Activated CD8-positive, alpha-beta memory T cell treated with anti-CD3 and anti-CD28 coated beads, Interleukin-2, amount 50 U/mL, for 4 hours (primary cell): ENCODE measurements at regions not wholly inside any gene's neighbourhood (a gene's known extent, or its start where the extent isn't known, plus 50 kb on each side); places are given as distances from the start of the nearest gene placed in this dataset.

Source experiments
- DNase-seq: peaks from one replicate; pipeline ENCODE4 v3.0.0-alpha.2; 2020

- no peak for DNase-seq
These were observed 288.7 kb downstream of the RNF144B start for GRCh38 chr6:18675881-18676280.

- no peak for DNase-seq
These were observed 289.4 kb downstream of the RNF144B start for GRCh38 chr6:18676548-18676947.

GRCh38 chr6:18680842-18681241 is 293.7 kb downstream of the RNF144B start:
- no peak for DNase-seq

- DNase-seq, result no peak
These were observed 294.8 kb downstream of the RNF144B start for GRCh38 chr6:18681832-18682503.

GRCh38 chr6:18684343-18684742 is 297.2 kb downstream of the RNF144B start:
- DNase-seq, result no peak

GRCh38 chr6:18692929-18693685 is 306.0 kb downstream of the RNF144B start:
- no peak for DNase-seq

- DNase-seq, result no peak
These were observed 306.7 kb downstream of the RNF144B start for GRCh38 chr6:18693881-18694280.

GRCh38 chr6:18703546-18703945 is 316.4 kb downstream of the RNF144B start:
- DNase-seq, result no peak

- DNase-seq, result no peak
These were observed 320.7 kb downstream of the RNF144B start for GRCh38 chr6:18707714-18708439.

GRCh38 chr6:18712595-18712994 is 325.4 kb downstream of the RNF144B start:
- no peak for DNase-seq

- no peak for DNase-seq
These were observed 332.9 kb downstream of the RNF144B start for GRCh38 chr6:18720075-18720474.

- DNase-seq, result no peak
These were observed 336.9 kb downstream of the RNF144B start for GRCh38 chr6:18724056-18724455.

- no peak for DNase-seq
These were observed 338.3 kb downstream of the RNF144B start for GRCh38 chr6:18725449-18725848.

- DNase-seq, result no peak
These were observed 346.9 kb downstream of the RNF144B start for GRCh38 chr6:18733921-18734550.

GRCh38 chr6:18741741-18742140 is 354.6 kb downstream of the RNF144B start:
- no peak for DNase-seq

GRCh38 chr6:18742406-18742805 is 355.3 kb downstream of the RNF144B start:
- DNase-seq, result no peak

GRCh38 chr6:18746727-18747126 is 359.6 kb downstream of the RNF144B start:
- no peak for DNase-seq

GRCh38 chr6:18748314-18748713 is 361.2 kb downstream of the RNF144B start:
- no peak for DNase-seq

GRCh38 chr6:18752278-18753068 is 365.3 kb downstream of the RNF144B start:
- no peak for DNase-seq

- no peak for DNase-seq
These were observed 365.9 kb downstream of the RNF144B start for GRCh38 chr6:18753076-18753475.

- DNase-seq, result no peak
These were observed 375.9 kb downstream of the RNF144B start for GRCh38 chr6:18763086-18763485.

- DNase-seq, result no peak
These were observed 397.6 kb downstream of the RNF144B start for GRCh38 chr6:18784794-18785193.
